ENCODE measurements at regions not wholly inside any gene's neighbourhood (a gene's known extent, or its start where the extent isn't known, plus 50 kb on each side); places are given as distances from the start of the nearest gene placed in this dataset.

DNA sequence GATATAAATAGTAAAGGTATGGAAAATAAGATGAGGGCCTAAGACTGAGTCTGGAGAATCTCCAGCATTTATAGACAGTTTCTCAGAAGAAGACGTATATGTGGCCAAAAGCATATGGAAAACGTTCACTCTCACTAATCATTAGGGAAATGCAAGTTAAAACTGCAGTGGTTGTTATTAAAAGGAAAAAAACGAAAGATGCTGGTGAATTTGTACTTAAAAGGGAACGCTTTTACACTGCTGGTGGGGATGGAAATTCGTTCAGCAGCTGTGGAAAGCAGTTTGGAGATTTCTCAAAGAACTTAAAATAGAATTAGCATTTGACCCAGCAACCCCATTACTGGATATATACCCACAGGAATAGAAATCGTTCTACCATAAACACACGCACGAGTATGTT lies 180.5 kb upstream of the CADM1 start:
- H3K9me3 ChIP-seq, result no peaks in the 10 kb centered on the region
- no peak overlapping the region for H3K4me2 ChIP-seq
- H4K20me1 ChIP-seq (ENCODE audit: insufficient read depth), result no peaks in the 10 kb centered on the region
- TF ChIP-seq CHD2 (IDR thresholded peaks at IDR 0.05; ENCODE audit: low read length, partially characterized antibody) (no peak), ELF1 (IDR thresholded peaks at IDR 0.05) (no peak), JUND (IDR thresholded peaks at IDR 0.05) (no peak), FOXM1 (IDR thresholded peaks at IDR 0.05; ENCODE audit: low read depth) (no peak), SIN3A (IDR thresholded peaks at IDR 0.05; ENCODE audit: borderline replicate concordance, low read depth, low read length) (no peak), POLR2AphosphoS5 (IDR thresholded peaks at IDR 0.05; ENCODE audit: low read depth, low read length) (no peak), RXRA (IDR thresholded peaks at IDR 0.05; ENCODE audit: borderline replicate concordance, low read depth) (no peak), RAD21 (IDR thresholded peaks at IDR 0.05; ENCODE audit: low read length) (no peak), MXI1 (IDR thresholded peaks at IDR 0.05; ENCODE audit: low read depth, low read length) (no peak), MEF2A (IDR thresholded peaks at IDR 0.05; ENCODE audit: borderline replicate concordance, low read depth) (no peak), TCF12 (IDR thresholded peaks at IDR 0.05) (no peak), TAF1 (IDR thresholded peaks at IDR 0.05; ENCODE audit: borderline replicate concordance, low read depth, low read length) (no peak), YY1 (IDR thresholded peaks at IDR 0.05; ENCODE audit: low read depth) (no peak), SMC3 (IDR thresholded peaks at IDR 0.05; ENCODE audit: low read depth, low read length) (no peak)
- TF ChIP-seq, protein P1, sequence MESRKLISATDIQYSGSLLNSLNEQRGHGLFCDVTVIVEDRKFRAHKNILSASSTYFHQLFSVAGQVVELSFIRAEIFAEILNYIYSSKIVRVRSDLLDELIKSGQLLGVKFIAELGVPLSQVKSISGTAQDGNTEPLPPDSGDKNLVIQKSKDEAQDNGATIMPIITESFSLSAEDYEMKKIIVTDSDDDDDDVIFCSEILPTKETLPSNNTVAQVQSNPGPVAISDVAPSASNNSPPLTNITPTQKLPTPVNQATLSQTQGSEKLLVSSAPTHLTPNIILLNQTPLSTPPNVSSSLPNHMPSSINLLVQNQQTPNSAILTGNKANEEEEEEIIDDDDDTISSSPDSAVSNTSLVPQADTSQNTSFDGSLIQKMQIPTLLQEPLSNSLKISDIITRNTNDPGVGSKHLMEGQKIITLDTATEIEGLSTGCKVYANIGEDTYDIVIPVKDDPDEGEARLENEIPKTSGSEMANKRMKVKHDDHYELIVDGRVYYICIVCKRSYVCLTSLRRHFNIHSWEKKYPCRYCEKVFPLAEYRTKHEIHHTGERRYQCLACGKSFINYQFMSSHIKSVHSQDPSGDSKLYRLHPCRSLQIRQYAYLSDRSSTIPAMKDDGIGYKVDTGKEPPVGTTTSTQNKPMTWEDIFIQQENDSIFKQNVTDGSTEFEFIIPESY (IDR thresholded peaks at IDR 0.05; ENCODE audit: borderline replicate concordance, low read depth), result no peak
- TF ChIP-seq, protein P2, sequence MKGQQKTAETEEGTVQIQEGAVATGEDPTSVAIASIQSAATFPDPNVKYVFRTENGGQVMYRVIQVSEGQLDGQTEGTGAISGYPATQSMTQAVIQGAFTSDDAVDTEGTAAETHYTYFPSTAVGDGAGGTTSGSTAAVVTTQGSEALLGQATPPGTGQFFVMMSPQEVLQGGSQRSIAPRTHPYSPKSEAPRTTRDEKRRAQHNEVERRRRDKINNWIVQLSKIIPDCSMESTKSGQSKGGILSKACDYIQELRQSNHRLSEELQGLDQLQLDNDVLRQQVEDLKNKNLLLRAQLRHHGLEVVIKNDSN (IDR thresholded peaks at IDR 0.05; ENCODE audit: borderline replicate concordance, low read depth), result no peak
- TF ChIP-seq, protein P3, sequence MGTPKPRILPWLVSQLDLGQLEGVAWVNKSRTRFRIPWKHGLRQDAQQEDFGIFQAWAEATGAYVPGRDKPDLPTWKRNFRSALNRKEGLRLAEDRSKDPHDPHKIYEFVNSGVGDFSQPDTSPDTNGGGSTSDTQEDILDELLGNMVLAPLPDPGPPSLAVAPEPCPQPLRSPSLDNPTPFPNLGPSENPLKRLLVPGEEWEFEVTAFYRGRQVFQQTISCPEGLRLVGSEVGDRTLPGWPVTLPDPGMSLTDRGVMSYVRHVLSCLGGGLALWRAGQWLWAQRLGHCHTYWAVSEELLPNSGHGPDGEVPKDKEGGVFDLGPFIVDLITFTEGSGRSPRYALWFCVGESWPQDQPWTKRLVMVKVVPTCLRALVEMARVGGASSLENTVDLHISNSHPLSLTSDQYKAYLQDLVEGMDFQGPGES (IDR thresholded peaks at IDR 0.05; ENCODE audit: low read depth, low read length), result no peak
- TF ChIP-seq, protein P4, sequence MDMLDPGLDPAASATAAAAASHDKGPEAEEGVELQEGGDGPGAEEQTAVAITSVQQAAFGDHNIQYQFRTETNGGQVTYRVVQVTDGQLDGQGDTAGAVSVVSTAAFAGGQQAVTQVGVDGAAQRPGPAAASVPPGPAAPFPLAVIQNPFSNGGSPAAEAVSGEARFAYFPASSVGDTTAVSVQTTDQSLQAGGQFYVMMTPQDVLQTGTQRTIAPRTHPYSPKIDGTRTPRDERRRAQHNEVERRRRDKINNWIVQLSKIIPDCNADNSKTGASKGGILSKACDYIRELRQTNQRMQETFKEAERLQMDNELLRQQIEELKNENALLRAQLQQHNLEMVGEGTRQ (IDR thresholded peaks at IDR 0.05; ENCODE audit: borderline replicate concordance, low read depth, low read length), result no peak
- TF ChIP-seq, protein P5, sequence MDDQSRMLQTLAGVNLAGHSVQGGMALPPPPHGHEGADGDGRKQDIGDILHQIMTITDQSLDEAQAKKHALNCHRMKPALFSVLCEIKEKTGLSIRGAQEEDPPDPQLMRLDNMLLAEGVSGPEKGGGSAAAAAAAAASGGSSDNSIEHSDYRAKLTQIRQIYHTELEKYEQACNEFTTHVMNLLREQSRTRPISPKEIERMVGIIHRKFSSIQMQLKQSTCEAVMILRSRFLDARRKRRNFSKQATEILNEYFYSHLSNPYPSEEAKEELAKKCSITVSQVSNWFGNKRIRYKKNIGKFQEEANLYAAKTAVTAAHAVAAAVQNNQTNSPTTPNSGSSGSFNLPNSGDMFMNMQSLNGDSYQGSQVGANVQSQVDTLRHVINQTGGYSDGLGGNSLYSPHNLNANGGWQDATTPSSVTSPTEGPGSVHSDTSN (IDR thresholded peaks at IDR 0.05), result no peak
- TF ChIP-seq, protein P6, sequence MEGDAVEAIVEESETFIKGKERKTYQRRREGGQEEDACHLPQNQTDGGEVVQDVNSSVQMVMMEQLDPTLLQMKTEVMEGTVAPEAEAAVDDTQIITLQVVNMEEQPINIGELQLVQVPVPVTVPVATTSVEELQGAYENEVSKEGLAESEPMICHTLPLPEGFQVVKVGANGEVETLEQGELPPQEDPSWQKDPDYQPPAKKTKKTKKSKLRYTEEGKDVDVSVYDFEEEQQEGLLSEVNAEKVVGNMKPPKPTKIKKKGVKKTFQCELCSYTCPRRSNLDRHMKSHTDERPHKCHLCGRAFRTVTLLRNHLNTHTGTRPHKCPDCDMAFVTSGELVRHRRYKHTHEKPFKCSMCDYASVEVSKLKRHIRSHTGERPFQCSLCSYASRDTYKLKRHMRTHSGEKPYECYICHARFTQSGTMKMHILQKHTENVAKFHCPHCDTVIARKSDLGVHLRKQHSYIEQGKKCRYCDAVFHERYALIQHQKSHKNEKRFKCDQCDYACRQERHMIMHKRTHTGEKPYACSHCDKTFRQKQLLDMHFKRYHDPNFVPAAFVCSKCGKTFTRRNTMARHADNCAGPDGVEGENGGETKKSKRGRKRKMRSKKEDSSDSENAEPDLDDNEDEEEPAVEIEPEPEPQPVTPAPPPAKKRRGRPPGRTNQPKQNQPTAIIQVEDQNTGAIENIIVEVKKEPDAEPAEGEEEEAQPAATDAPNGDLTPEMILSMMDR (IDR thresholded peaks at IDR 0.05), result no peak
- no peaks in the 10 kb centered on the region for H3F3A ChIP-seq (replicated peaks; ENCODE audit: insufficient read depth)
- no peaks in the 10 kb centered on the region for H3K79me2 ChIP-seq (ENCODE audit: insufficient read depth)
- CTCF ChIA-PET, result interaction anchor here (0.6 kb wide), 1 partner anchor 21 kb away, joined by 3 read pairs; no protein-coding TSS in a partner anchor
- WGBS (ENCODE audit: low lambda C conversion rate), result 42% methylated on average over 8 of the region's 8 CpGs
- POLR2A ChIA-PET, result no interaction called here
- no peak overlapping the region for H2AFZ ChIP-seq (ENCODE audit: low read depth)
- no peak overlapping the region for H3K9ac ChIP-seq
- H3K27me3 ChIP-seq (ENCODE audit: insufficient read depth), result no peaks in the 10 kb centered on the region
- DNase-seq, result no peak
- H3K27ac ChIP-seq (ENCODE audit: low read depth in 2 of 2, low read length in 1 of 2), result no peak overlapping the region
- no peak overlapping the region for H3K4me3 ChIP-seq (ENCODE audit: low read depth in 2 of 2, low read length in 1 of 2)
- H3K36me3 ChIP-seq (replicated peaks in 1 of 2; ENCODE audit: control insufficient read depth in 1 of 2, insufficient read depth in 2 of 2, low read length in 1 of 2), result no peaks in the 10 kb centered on the region
- H3K9me2 ChIP-seq, result no peaks in the 10 kb centered on the region
- peaks cover 0 to 3% of the 10 kb centered on the region in 2 experiments; a peak in 1 of 4 replicates for H3K4me1 ChIP-seq (ENCODE audit: control insufficient read depth in 1 of 2, insufficient read depth in 2 of 2, low read depth in 1 of 2, low read length in 1 of 2)

All from SK-N-SH (cell line).